Panc1 (cell line): ENCODE measurements at regions not wholly inside any gene's neighbourhood (a gene's known extent, or its start where the extent isn't known, plus 50 kb on each side); places are given as distances from the start of the nearest gene placed in this dataset.

Experiments
- POLR2AphosphoS5 ChIP-seq: IDR thresholded peaks from 2 replicates; pipeline ENCODE4 v1.6.1; 2012; ENCODE audit warnings: mild to moderate bottlenecking, low read depth, low read length, moderate library complexity
- SIN3A ChIP-seq: IDR thresholded peaks from 2 replicates; pipeline ENCODE4 v1.6.1; 2012; ENCODE audit warnings: low read depth, mild to moderate bottlenecking, low read length, moderate library complexity, borderline replicate concordance; ENCODE audit not compliant: insufficient read depth
- TF ChIP-seq, protein P1 (sequence below): fragments of 450-650 bp; IDR thresholded peaks from 2 replicates; pipeline ENCODE4 v1.5.1; 2017; ENCODE audit warnings: mild to moderate bottlenecking
- TF ChIP-seq, protein P2 (sequence below), 2 experiments: IDR thresholded peaks; 2 replicates each; pipeline ENCODE4 v1.6.1; 2011 to 2012; ENCODE audit warnings: low read depth in 2 of 2, control low read depth in 1 of 2, low read length in 1 of 2, mild to moderate bottlenecking in 1 of 2, moderate library complexity in 1 of 2; ENCODE audit not compliant: insufficient read depth in 1 of 2

DNA sequence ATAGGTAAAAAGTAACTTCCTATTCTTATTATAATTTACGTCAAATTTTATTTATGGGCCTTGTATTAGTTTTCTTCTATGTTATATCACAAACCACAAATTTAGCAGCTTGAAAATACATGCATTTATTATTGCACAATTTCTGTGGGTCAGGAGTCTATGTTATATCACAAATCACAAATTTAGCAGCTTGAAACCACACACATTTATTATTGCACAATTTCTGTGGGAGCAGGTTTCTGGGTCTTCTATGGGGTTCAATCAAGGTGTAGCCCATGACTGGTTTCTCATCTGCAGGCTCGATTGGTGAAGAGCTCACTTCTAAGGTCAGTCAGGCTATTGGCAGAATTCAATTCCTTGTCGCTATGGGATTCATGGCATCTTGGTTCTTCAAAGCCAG, 332.7 kb upstream of the HAND2 start:
- no peak for TF ChIP-seq POLR2AphosphoS5
- TF ChIP-seq, protein P1, sequence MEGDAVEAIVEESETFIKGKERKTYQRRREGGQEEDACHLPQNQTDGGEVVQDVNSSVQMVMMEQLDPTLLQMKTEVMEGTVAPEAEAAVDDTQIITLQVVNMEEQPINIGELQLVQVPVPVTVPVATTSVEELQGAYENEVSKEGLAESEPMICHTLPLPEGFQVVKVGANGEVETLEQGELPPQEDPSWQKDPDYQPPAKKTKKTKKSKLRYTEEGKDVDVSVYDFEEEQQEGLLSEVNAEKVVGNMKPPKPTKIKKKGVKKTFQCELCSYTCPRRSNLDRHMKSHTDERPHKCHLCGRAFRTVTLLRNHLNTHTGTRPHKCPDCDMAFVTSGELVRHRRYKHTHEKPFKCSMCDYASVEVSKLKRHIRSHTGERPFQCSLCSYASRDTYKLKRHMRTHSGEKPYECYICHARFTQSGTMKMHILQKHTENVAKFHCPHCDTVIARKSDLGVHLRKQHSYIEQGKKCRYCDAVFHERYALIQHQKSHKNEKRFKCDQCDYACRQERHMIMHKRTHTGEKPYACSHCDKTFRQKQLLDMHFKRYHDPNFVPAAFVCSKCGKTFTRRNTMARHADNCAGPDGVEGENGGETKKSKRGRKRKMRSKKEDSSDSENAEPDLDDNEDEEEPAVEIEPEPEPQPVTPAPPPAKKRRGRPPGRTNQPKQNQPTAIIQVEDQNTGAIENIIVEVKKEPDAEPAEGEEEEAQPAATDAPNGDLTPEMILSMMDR: no peak
- no peak for TF ChIP-seq SIN3A
- TF ChIP-seq, protein P2, sequence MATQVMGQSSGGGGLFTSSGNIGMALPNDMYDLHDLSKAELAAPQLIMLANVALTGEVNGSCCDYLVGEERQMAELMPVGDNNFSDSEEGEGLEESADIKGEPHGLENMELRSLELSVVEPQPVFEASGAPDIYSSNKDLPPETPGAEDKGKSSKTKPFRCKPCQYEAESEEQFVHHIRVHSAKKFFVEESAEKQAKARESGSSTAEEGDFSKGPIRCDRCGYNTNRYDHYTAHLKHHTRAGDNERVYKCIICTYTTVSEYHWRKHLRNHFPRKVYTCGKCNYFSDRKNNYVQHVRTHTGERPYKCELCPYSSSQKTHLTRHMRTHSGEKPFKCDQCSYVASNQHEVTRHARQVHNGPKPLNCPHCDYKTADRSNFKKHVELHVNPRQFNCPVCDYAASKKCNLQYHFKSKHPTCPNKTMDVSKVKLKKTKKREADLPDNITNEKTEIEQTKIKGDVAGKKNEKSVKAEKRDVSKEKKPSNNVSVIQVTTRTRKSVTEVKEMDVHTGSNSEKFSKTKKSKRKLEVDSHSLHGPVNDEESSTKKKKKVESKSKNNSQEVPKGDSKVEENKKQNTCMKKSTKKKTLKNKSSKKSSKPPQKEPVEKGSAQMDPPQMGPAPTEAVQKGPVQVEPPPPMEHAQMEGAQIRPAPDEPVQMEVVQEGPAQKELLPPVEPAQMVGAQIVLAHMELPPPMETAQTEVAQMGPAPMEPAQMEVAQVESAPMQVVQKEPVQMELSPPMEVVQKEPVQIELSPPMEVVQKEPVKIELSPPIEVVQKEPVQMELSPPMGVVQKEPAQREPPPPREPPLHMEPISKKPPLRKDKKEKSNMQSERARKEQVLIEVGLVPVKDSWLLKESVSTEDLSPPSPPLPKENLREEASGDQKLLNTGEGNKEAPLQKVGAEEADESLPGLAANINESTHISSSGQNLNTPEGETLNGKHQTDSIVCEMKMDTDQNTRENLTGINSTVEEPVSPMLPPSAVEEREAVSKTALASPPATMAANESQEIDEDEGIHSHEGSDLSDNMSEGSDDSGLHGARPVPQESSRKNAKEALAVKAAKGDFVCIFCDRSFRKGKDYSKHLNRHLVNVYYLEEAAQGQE (IDR thresholded peaks at IDR 0.05; ENCODE audit: insufficient read depth in 1 of 2, low read depth in 2 of 2, low read length in 1 of 2): no peak
